H1 (cell line): ENCODE measurements at regions not wholly inside any gene's neighbourhood (a gene's known extent, or its start where the extent isn't known, plus 50 kb on each side); places are given as distances from the start of the nearest gene placed in this dataset.

Source experiments
- CTCF ChIA-PET: fragments of 300-600 bp; sonication (Branson Sonifier 250); formaldehyde crosslinking; loops from one replicate; lab custom pipeline; 2021; ENCODE audit not compliant: partially characterized antibody; lab: Charles Lee
- POLR2A ChIA-PET: fragments of 300-600 bp; sonication (Branson Sonifier 250); formaldehyde crosslinking; loops from one replicate; lab custom pipeline; 2021; ENCODE audit warnings: inconsistent platforms; ENCODE audit not compliant: partially characterized antibody; lab: Charles Lee
- DNase-seq, 2 experiments: peaks; one replicate each; pipeline versions ENCODE4 v3.0.0 to v3.0.0-alpha.2; 2010 to 2022; ENCODE audit warnings: low spot score in 2 of 2, low read depth in 1 of 2, mixed read lengths in 1 of 2
- FAIRE-seq: peaks from 2 replicates; lab custom pipeline; 2011; peaks lifted over from hg19 to GRCh38; lab: Jason Lieb, UNC
- H2AFZ ChIP-seq: 2 replicates; pipeline ENCODE4 v1.8.1; 2012; ENCODE audit warnings: low read length, inconsistent platforms
- H2AK5ac ChIP-seq: 2 replicates; pipeline ENCODE4 v1.6.1; 2013; ENCODE audit warnings: low read depth, low read length
- H2BK120ac ChIP-seq: replicated peaks from 2 replicates; pipeline ENCODE3; 2013; ENCODE audit warnings: low read depth, low read length, inconsistent platforms
- H2BK12ac ChIP-seq: 2 replicates; pipeline ENCODE4 v1.6.1; 2013; ENCODE audit warnings: low read depth, low read length
- H2BK15ac ChIP-seq: 2 replicates; pipeline ENCODE4 v1.6.1; 2013; ENCODE audit warnings: low read length
- H2BK20ac ChIP-seq: 2 replicates; pipeline ENCODE4 v1.6.1; 2013; ENCODE audit warnings: low read length
- H2BK5ac ChIP-seq: 2 replicates; pipeline ENCODE4 v1.6.1; 2013; ENCODE audit warnings: low read depth, low read length
- H3K14ac ChIP-seq: 2 replicates; pipeline ENCODE4 v1.6.1; 2013; ENCODE audit warnings: inconsistent platforms; ENCODE audit not compliant: insufficient read length
- H3K18ac ChIP-seq: 2 replicates; pipeline ENCODE4 v1.6.1; 2013; ENCODE audit warnings: low read length; ENCODE audit errors: extremely low read depth
- H3K23ac ChIP-seq: 2 replicates; pipeline ENCODE4 v1.6.1; 2013; ENCODE audit warnings: inconsistent platforms; ENCODE audit not compliant: insufficient read length
- H3K23me2 ChIP-seq: 2 replicates; pipeline ENCODE4 v1.6.1; 2013; ENCODE audit warnings: low read depth, low read length
- H3K27ac ChIP-seq: 2 replicates; pipeline ENCODE4 v1.6.1; 2011; ENCODE audit warnings: low read depth, low read length, inconsistent platforms
- H3K27me3 ChIP-seq, 4 experiments: replicated peaks in 1 of 4; 1 replicate in 1 of 4; 2 replicates in 3 of 4; pipeline versions ENCODE4 v1.6.1 to v1.8.1; 2011 to 2013; ENCODE audit warnings: low read length in 3 of 4, mild to moderate bottlenecking in 3 of 4, inconsistent platforms in 2 of 4, mixed read lengths in 2 of 4, moderate library complexity in 1 of 4; ENCODE audit not compliant: control insufficient read depth in 3 of 4, insufficient read depth in 3 of 4; ENCODE audit errors: extremely low read depth in 1 of 4
- H3K36me3 ChIP-seq, 4 experiments: 2 replicates each; pipeline versions ENCODE4 v1.6.1 to v1.8.1; 2011 to 2013; ENCODE audit warnings: mild to moderate bottlenecking in 4 of 4, low read length in 3 of 4, moderate library complexity in 2 of 4, control low read depth in 1 of 4, inconsistent platforms in 1 of 4; ENCODE audit not compliant: insufficient read depth in 4 of 4, control insufficient read depth in 2 of 4
- H3K4ac ChIP-seq: replicated peaks from 2 replicates; pipeline ENCODE3; 2013; ENCODE audit warnings: low read length, low read depth, mixed read lengths, inconsistent platforms; ENCODE audit not compliant: insufficient read length
- H3K4me1 ChIP-seq, 4 experiments: replicated peaks in 1 of 4; 1 replicate in 1 of 4; 2 replicates in 3 of 4; pipeline versions ENCODE4 v1.6.1 to v1.8.1; 2011 to 2013; ENCODE audit warnings: low read length in 3 of 4, inconsistent platforms in 2 of 4, mixed read lengths in 1 of 4; ENCODE audit not compliant: insufficient read depth in 4 of 4, control insufficient read depth in 3 of 4
- H3K4me2 ChIP-seq, 2 experiments: 2 replicates each; pipeline versions ENCODE4 v1.6.1 to v1.8.1; 2011 to 2013; ENCODE audit warnings: low read depth in 2 of 2, low read length in 2 of 2, control low read depth in 1 of 2, inconsistent platforms in 1 of 2, mild to moderate bottlenecking in 1 of 2; ENCODE audit not compliant: insufficient read depth in 1 of 2
- H3K4me3 ChIP-seq, 4 experiments: fragments of 200-600, 300-600 bp in 1 of 4; sonication (generic), shearing (Covaris generic), sonication (Bioruptor Twin) in 1 of 4; 2 replicates each; pipeline versions ENCODE4 v1.5.1 to v1.8.1; 2011 to 2016; ENCODE audit warnings: low read length in 4 of 4, low read depth in 3 of 4, control low read depth in 2 of 4, inconsistent platforms in 2 of 4, mild to moderate bottlenecking in 2 of 4, mixed read lengths in 1 of 4, moderate library complexity in 1 of 4; ENCODE audit not compliant: insufficient read depth in 2 of 4; ENCODE audit errors: extremely low read depth in 1 of 4
- H3K56ac ChIP-seq: replicated peaks from 2 replicates; pipeline ENCODE3; 2013; ENCODE audit warnings: low read depth, mild to moderate bottlenecking, mixed read lengths, low read length, inconsistent platforms; ENCODE audit not compliant: insufficient read length
- H3K79me1 ChIP-seq: 2 replicates; pipeline ENCODE4 v1.6.1; 2013; ENCODE audit warnings: low read depth, low read length, control low read depth
- H3K79me2 ChIP-seq, 2 experiments: 2 replicates each; pipeline versions ENCODE4 v1.6.1 to v1.8.1; 2012 to 2013; ENCODE audit warnings: low read length in 2 of 2, mild to moderate bottlenecking in 2 of 2, inconsistent platforms in 1 of 2; ENCODE audit not compliant: insufficient read depth in 2 of 2, control insufficient read depth in 1 of 2
- H3K9ac ChIP-seq, 4 experiments: replicated peaks in 1 of 4; 1 replicate in 1 of 4; 2 replicates in 3 of 4; pipeline versions ENCODE4 v1.6.1 to v1.8.1; 2011 to 2013; ENCODE audit warnings: low read depth in 3 of 4, low read length in 3 of 4, control low read depth in 2 of 4, mild to moderate bottlenecking in 2 of 4, moderate library complexity in 2 of 4, inconsistent platforms in 1 of 4; ENCODE audit errors: extremely low read depth in 1 of 4
- H3K9me3 ChIP-seq, 2 experiments: 2 replicates each; pipeline versions ENCODE4 v1.6.1 to v1.8.1; 2012 to 2013; ENCODE audit warnings: mild to moderate bottlenecking in 2 of 2, moderate library complexity in 2 of 2, control low read depth in 1 of 2, inconsistent platforms in 1 of 2, low read depth in 1 of 2, low read length in 1 of 2, mixed read lengths in 1 of 2; ENCODE audit not compliant: insufficient read depth in 2 of 2
- H4K20me1 ChIP-seq, 2 experiments: replicated peaks in 1 of 2; 2 replicates each; pipeline versions ENCODE3 to v1.8.1; 2011 to 2013; ENCODE audit warnings: inconsistent platforms in 2 of 2, low read length in 2 of 2, mild to moderate bottlenecking in 1 of 2; ENCODE audit not compliant: insufficient read depth in 2 of 2, control insufficient read depth in 1 of 2
- H4K5ac ChIP-seq: 2 replicates; pipeline ENCODE4 v1.6.1; 2013; ENCODE audit warnings: low read length, low read depth, mixed read lengths, inconsistent platforms; ENCODE audit not compliant: insufficient read length
- H4K8ac ChIP-seq: 2 replicates; pipeline ENCODE4 v1.8.0; 2013; ENCODE audit warnings: mild to moderate bottlenecking, moderate library complexity, low read length, inconsistent platforms; ENCODE audit not compliant: insufficient read depth; ENCODE audit errors: extremely low read depth
- H4K91ac ChIP-seq: replicated peaks from 2 replicates; pipeline ENCODE3; 2013; ENCODE audit warnings: low read length, mixed read lengths, inconsistent platforms; ENCODE audit not compliant: insufficient read length
- CHD1 ChIP-seq: IDR thresholded peaks from 2 replicates; pipeline ENCODE4 v1.6.1; 2012; ENCODE audit warnings: low read depth, low read length, improper control_type of control experiment
- EZH2 ChIP-seq: fragments of 200-600 bp; sonication (generic); IDR thresholded peaks from 2 replicates; pipeline ENCODE4 v1.7.1; 2012; ENCODE audit warnings: low read depth, mild to moderate bottlenecking, moderate library complexity, low read length, inconsistent platforms; ENCODE audit not compliant: severe bottlenecking
- FOSL1 ChIP-seq: IDR thresholded peaks from 2 replicates; pipeline ENCODE4 v1.6.1; 2011; ENCODE audit warnings: mild to moderate bottlenecking, low read depth, low read length, moderate library complexity; ENCODE audit not compliant: insufficient read depth
- HDAC6 ChIP-seq: IDR thresholded peaks from one replicate; pipeline ENCODE4 v1.7.1; 2012; ENCODE audit warnings: low read depth, mild to moderate bottlenecking, inconsistent platforms, low read length, moderate library complexity
- NANOG ChIP-seq: IDR thresholded peaks from 2 replicates; pipeline ENCODE4 v1.6.1; 2011; ENCODE audit warnings: low read length, low read depth, mild to moderate bottlenecking, inconsistent platforms; ENCODE audit not compliant: insufficient read depth, poor library complexity, severe bottlenecking
- RFX5 ChIP-seq: IDR thresholded peaks from 2 replicates; pipeline ENCODE4 v1.6.1; 2011; ENCODE audit warnings: low read depth, low read length, improper control_type of control experiment, borderline replicate concordance
- RNF2 ChIP-seq: fragments of 200-900, 300-1000 bp; sonication (generic); IDR thresholded peaks from 2 replicates; pipeline ENCODE4 v1.7.1; 2016; ENCODE audit warnings: borderline replicate concordance, low read depth, mild to moderate bottlenecking, antibody characterized with exemption, low read length; ENCODE audit not compliant: poor library complexity, severe bottlenecking; ENCODE audit errors: missing control alignments
- RXRA ChIP-seq: IDR thresholded peaks from 2 replicates; pipeline ENCODE4 v1.6.1; 2011; ENCODE audit warnings: low read depth, mild to moderate bottlenecking, low read length, moderate library complexity; ENCODE audit not compliant: insufficient read depth
- WGBS, 2 experiments: shearing (Covaris generic) in 1 of 2; methylation state at CpG; one replicate each; pipeline versions ENCODE4 v1.1.6 to v1.1.7; 2013 to 2015; ENCODE audit warnings: low lambda C conversion rate in 2 of 2, mixed read lengths in 2 of 2, inconsistent platforms in 1 of 2, low coverage in 1 of 2, missing lambda C conversion rate in 1 of 2; ENCODE audit not compliant: insufficient replicate concordance in 2 of 2, insufficient coverage in 1 of 2, insufficient read length in 1 of 2; ENCODE audit errors: extremely low coverage in 1 of 2, missing lambda C conversion rate in 1 of 2; 5-methylcytosine and 5-hydroxymethylcytosine counted together
- TF ChIP-seq, protein P1 (sequence below): IDR thresholded peaks from 2 replicates; pipeline ENCODE4 v1.6.1; 2012; ENCODE audit warnings: inconsistent platforms

DNA sequence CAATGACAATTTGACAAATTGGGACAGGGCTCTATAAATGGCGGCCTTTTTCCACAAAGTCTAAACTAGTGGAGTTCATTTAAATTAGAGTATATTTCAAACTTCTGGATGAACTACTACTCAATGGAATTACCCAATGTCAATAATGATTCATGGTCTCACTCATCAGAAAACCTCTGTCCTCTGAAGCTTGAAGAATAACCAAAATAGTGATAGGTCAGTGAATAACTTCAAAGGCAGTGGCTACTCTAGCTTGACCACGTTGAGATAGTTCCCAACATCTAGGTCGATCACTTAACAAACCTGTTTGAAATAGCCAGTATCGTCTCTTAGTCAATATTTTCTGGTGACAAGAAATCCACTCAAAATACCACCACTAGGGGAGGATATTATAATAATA, 197.6 kb downstream of the HDGFL1 start:
- H3K27me3 ChIP-seq = no peaks in the 10 kb centered on the region
- DNase-seq = no peak
- no peak overlapping the region for H3K23ac ChIP-seq
- no peaks in the 10 kb centered on the region for H4K20me1 ChIP-seq
- no peak overlapping the region for H4K91ac ChIP-seq
- no peak overlapping the region for H2BK5ac ChIP-seq
- H3K4ac ChIP-seq = no peak overlapping the region
- no peak overlapping the region for H2AFZ ChIP-seq
- no peak overlapping the region for H3K4me2 ChIP-seq
- no peaks in the 10 kb centered on the region for H3K4me1 ChIP-seq
- no peak overlapping the region for H4K8ac ChIP-seq
- 88% methylated on average over 4 of the region's 4 CpGs; no CpG with 5 or more reads in 1 of the 2 experiments for WGBS, 2 experiments
- no peak overlapping the region for H3K27ac ChIP-seq
- H3K56ac ChIP-seq = no peak overlapping the region
- no peaks in the 10 kb centered on the region for H3K36me3 ChIP-seq
- H2BK120ac ChIP-seq = no peak overlapping the region
- no peak overlapping the region for H2BK20ac ChIP-seq
- H3K18ac ChIP-seq = no peak overlapping the region
- no peaks in the 10 kb centered on the region for H3K23me2 ChIP-seq
- no peaks in the 10 kb centered on the region for H3K79me2 ChIP-seq
- no peak overlapping the region for H2BK15ac ChIP-seq
- H2AK5ac ChIP-seq = no peak overlapping the region
- FAIRE-seq = no peak
- no peak overlapping the region for H2BK12ac ChIP-seq
- POLR2A ChIA-PET = no interaction called here
- H3K9me3 ChIP-seq = no peaks in the 10 kb centered on the region
- no peaks in the 10 kb centered on the region for H3K79me1 ChIP-seq
- H4K5ac ChIP-seq = no peak overlapping the region
- CTCF ChIA-PET = interaction anchor here (0.6 kb wide), 1 partner anchor 133 kb away, joined by 3 read pairs; no protein-coding TSS in a partner anchor
- H3K9ac ChIP-seq = no peak overlapping the region
- no peak overlapping the region for H3K14ac ChIP-seq
- no peak overlapping the region for H3K4me3 ChIP-seq
- TF ChIP-seq RFX5 (no peak), EZH2 (no peak), HDAC6 (no peak), FOSL1 (no peak), NANOG (no peak), RNF2 (no peak), CHD1 (no peak), RXRA (no peak)
- TF ChIP-seq, protein P1, sequence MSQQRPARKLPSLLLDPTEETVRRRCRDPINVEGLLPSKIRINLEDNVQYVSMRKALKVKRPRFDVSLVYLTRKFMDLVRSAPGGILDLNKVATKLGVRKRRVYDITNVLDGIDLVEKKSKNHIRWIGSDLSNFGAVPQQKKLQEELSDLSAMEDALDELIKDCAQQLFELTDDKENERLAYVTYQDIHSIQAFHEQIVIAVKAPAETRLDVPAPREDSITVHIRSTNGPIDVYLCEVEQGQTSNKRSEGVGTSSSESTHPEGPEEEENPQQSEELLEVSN = no peak
